ENCODE measurements at regions not wholly inside any gene's neighbourhood (a gene's known extent, or its start where the extent isn't known, plus 50 kb on each side); places are given as distances from the start of the nearest gene placed in this dataset.

DNA sequence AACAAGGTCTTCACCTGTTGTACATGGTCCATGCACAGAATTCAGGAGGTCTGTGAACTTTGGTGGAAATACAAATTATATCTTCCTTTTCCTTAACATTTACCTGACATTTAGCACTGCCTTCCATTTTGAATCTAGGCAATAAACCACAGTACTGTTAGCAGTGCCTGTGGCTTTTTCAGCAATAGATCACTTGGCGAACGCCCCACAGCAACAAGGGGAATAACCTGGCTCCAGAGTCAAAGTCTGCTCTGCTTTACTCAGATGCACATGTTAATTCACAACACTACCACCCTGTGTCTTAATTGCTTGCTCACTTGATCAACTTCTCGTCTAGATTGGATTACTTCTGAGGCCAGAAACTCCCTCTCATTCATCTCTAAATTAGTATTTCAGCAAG, 414.6 kb upstream of the PROK2 start:
- TF ChIP-seq CTCF (conservative IDR thresholded peaks at IDR 0.05): no peak
- TF ChIP-seq EZH2 (IDR thresholded peaks at IDR 0.05; ENCODE audit: low read depth): no peak
